Loucy (cell line): ENCODE measurements at regions not wholly inside any gene's neighbourhood (a gene's known extent, or its start where the extent isn't known, plus 50 kb on each side); places are given as distances from the start of the nearest gene placed in this dataset.

Source experiments
- CTCF ChIP-seq: fragments of 200-600 bp; sonication (generic); conservative IDR thresholded peaks from 2 replicates; pipeline ENCODE4 v1.5.1; 2014; ENCODE audit warnings: mild to moderate bottlenecking, antibody characterized with exemption, low read length
- EZH2phosphoT487 ChIP-seq: fragments of 200-600 bp; IDR thresholded peaks from 2 replicates; pipeline ENCODE4 v1.6.1; 2018; ENCODE audit warnings: antibody characterized with exemption, mild to moderate bottlenecking, moderate library complexity, borderline replicate concordance

- TF ChIP-seq CTCF (no peak), EZH2phosphoT487 (no peak)
Observed at GRCh38 chr9:8133606-8134005, 334.0 kb upstream of the DMAC1 start.
